ENCODE measurements at regions not wholly inside any gene's neighbourhood (a gene's known extent, or its start where the extent isn't known, plus 50 kb on each side); places are given as distances from the start of the nearest gene placed in this dataset.

GRCh38 chr16:73883841-73884240, 412.8 kb upstream of the PSMD7 start:
- TF ChIP-seq CTCF (IDR thresholded peaks at IDR 0.05): no peak
- TF ChIP-seq POLR2A (IDR thresholded peaks at IDR 0.05; ENCODE audit: low read depth): no peak
- no peak for TF ChIP-seq EP300 (IDR thresholded peaks at IDR 0.05)
